H9 (cell line): ENCODE measurements at regions not wholly inside any gene's neighbourhood (a gene's known extent, or its start where the extent isn't known, plus 50 kb on each side); places are given as distances from the start of the nearest gene placed in this dataset.

Experiments
- DNase-seq: peaks from one replicate; pipeline ENCODE4 v3.0.0-alpha.2; 2017
- H2AFZ ChIP-seq: one replicate; pipeline ENCODE4 v1.6.1; 2013; ENCODE audit warnings: mild to moderate bottlenecking, low read length, control low read depth, moderate library complexity
- H2AK5ac ChIP-seq: 2 replicates; pipeline ENCODE4 v1.6.1; 2013; ENCODE audit warnings: low read length, control low read depth, mixed read lengths; ENCODE audit not compliant: insufficient read length
- H2BK120ac ChIP-seq: one replicate; pipeline ENCODE4 v1.6.1; 2013; ENCODE audit warnings: low read depth, mild to moderate bottlenecking, low read length, control low read depth, inconsistent platforms; ENCODE audit not compliant: poor library complexity, severe bottlenecking
- H2BK12ac ChIP-seq: 2 replicates; pipeline ENCODE4 v1.6.1; 2013; ENCODE audit warnings: low read length, control low read depth, mixed read lengths, low read depth; ENCODE audit not compliant: insufficient read length
- H2BK15ac ChIP-seq: 2 replicates; pipeline ENCODE4 v1.6.1; 2013; ENCODE audit warnings: low read depth, low read length, control low read depth
- H2BK20ac ChIP-seq: one replicate; pipeline ENCODE4 v1.6.1; 2013; ENCODE audit warnings: low read depth, mild to moderate bottlenecking, low read length, control low read depth, inconsistent platforms; ENCODE audit not compliant: poor library complexity, severe bottlenecking
- H2BK5ac ChIP-seq: 2 replicates; pipeline ENCODE4 v1.6.1; 2013; ENCODE audit warnings: low read length, control low read depth, mixed read lengths; ENCODE audit not compliant: insufficient read length
- H3K14ac ChIP-seq: 2 replicates; pipeline ENCODE4 v1.6.1; 2013; ENCODE audit warnings: low read length, control low read depth; ENCODE audit not compliant: insufficient read depth
- H3K18ac ChIP-seq: 2 replicates; pipeline ENCODE4 v1.6.1; 2013; ENCODE audit warnings: low read depth, mild to moderate bottlenecking, mixed read lengths, low read length, control low read depth; ENCODE audit not compliant: insufficient read length
- H3K23ac ChIP-seq: 2 replicates; pipeline ENCODE4 v1.6.1; 2013; ENCODE audit warnings: low read length, control low read depth, mixed read lengths, low read depth; ENCODE audit not compliant: insufficient read length
- H3K23me2 ChIP-seq: 2 replicates; pipeline ENCODE4 v1.6.1; 2013; ENCODE audit warnings: low read depth, mild to moderate bottlenecking, mixed read lengths, low read length, control low read depth; ENCODE audit not compliant: insufficient read length, poor library complexity, severe bottlenecking
- H3K27ac ChIP-seq: 2 replicates; pipeline ENCODE4 v1.5.1; 2013; ENCODE audit warnings: low read length, control low read depth, mixed read lengths, low read depth; ENCODE audit not compliant: insufficient read length
- H3K27me3 ChIP-seq: 2 replicates; pipeline ENCODE4 v1.6.1; 2013; ENCODE audit warnings: low read length, control low read depth, inconsistent platforms; ENCODE audit not compliant: insufficient read depth
- H3K4ac ChIP-seq: 2 replicates; pipeline ENCODE4 v1.6.1; 2013; ENCODE audit warnings: low read depth, mild to moderate bottlenecking, control low read depth, inconsistent platforms, low read length, moderate library complexity
- H3K4me1 ChIP-seq: 2 replicates; pipeline ENCODE4 v1.6.1; 2013; ENCODE audit warnings: low read length, control low read depth, inconsistent platforms; ENCODE audit not compliant: insufficient read depth
- H3K4me2 ChIP-seq: 2 replicates; pipeline ENCODE4 v1.6.1; 2013; ENCODE audit warnings: low read length, control low read depth, mixed read lengths; ENCODE audit not compliant: insufficient read length, insufficient read depth
- H3K56ac ChIP-seq: 2 replicates; pipeline ENCODE4 v1.6.1; 2013; ENCODE audit warnings: low read depth, mild to moderate bottlenecking, mixed read lengths, low read length, control low read depth; ENCODE audit not compliant: insufficient read length
- H3K79me1 ChIP-seq: 2 replicates; pipeline ENCODE4 v1.6.1; 2013; ENCODE audit warnings: low read depth, mild to moderate bottlenecking, moderate library complexity, low read length, control low read depth, inconsistent platforms; ENCODE audit not compliant: insufficient read depth, poor library complexity, severe bottlenecking
- H3K79me2 ChIP-seq: 2 replicates; pipeline ENCODE4 v1.6.1; 2013; ENCODE audit warnings: low read length, control low read depth, inconsistent platforms; ENCODE audit not compliant: insufficient read depth
- H3K9ac ChIP-seq: 2 replicates; pipeline ENCODE4 v1.6.1; 2013; ENCODE audit warnings: low read length, control low read depth, mixed read lengths; ENCODE audit not compliant: insufficient read length; ENCODE audit errors: extremely low read depth
- H3K9me3 ChIP-seq: one replicate; pipeline ENCODE4 v1.6.1; 2013; ENCODE audit warnings: low read depth, low read length, inconsistent platforms; ENCODE audit not compliant: control insufficient read depth
- H3T11ph ChIP-seq: one replicate; pipeline ENCODE4 v1.6.1; 2013; ENCODE audit warnings: mild to moderate bottlenecking, low read length, control low read depth, inconsistent platforms
- H4K20me1 ChIP-seq: one replicate; pipeline ENCODE4 v1.6.1; 2013; ENCODE audit not compliant: control insufficient read depth, insufficient read length, insufficient read depth
- H4K5ac ChIP-seq: 2 replicates; pipeline ENCODE4 v1.6.1; 2013; ENCODE audit warnings: low read depth, mild to moderate bottlenecking, mixed read lengths, low read length, control low read depth; ENCODE audit not compliant: insufficient read length
- H4K8ac ChIP-seq: replicated peaks from 2 replicates; pipeline ENCODE4 v1.6.1; 2013; ENCODE audit warnings: low read length, control low read depth, mixed read lengths, low read depth; ENCODE audit not compliant: insufficient read length
- H4K91ac ChIP-seq: 2 replicates; pipeline ENCODE4 v1.6.1; 2013; ENCODE audit warnings: low read depth, mild to moderate bottlenecking, moderate library complexity, mixed read lengths, low read length, control low read depth; ENCODE audit not compliant: insufficient read length
- H3K27ac Mint-ChIP-seq, 3 experiments: 2 replicates in 2 of 3; 3 replicates in 1 of 3; pipeline ENCODE4 v1.8.0; 2020 to 2021; ENCODE audit warnings: mixed read lengths in 3 of 3, mild to moderate bottlenecking in 1 of 3, moderate library complexity in 1 of 3
- H3K27me3 Mint-ChIP-seq: 2 replicates; pipeline ENCODE4 v1.8.0; 2021; ENCODE audit warnings: low read depth, mild to moderate bottlenecking, moderate library complexity, mixed read lengths
- H3K36me3 Mint-ChIP-seq, 3 experiments: 2 replicates in 2 of 3; 3 replicates in 1 of 3; pipeline ENCODE4 v1.8.0; 2020 to 2021; ENCODE audit warnings: low read depth in 3 of 3, mixed read lengths in 3 of 3; ENCODE audit not compliant: insufficient read depth in 1 of 3
- H3K4me1 Mint-ChIP-seq, 2 experiments: 2 replicates each; pipeline ENCODE4 v1.8.0; 2020; ENCODE audit warnings: mixed read lengths in 2 of 2
- H3K4me3 Mint-ChIP-seq, 2 experiments: 2 replicates in 1 of 2; 3 replicates in 1 of 2; pipeline ENCODE4 v1.8.0; 2020 to 2021; ENCODE audit warnings: mild to moderate bottlenecking in 2 of 2, mixed read lengths in 2 of 2, moderate library complexity in 1 of 2
- H3K9me3 Mint-ChIP-seq, 2 experiments: 2 replicates in 1 of 2; 3 replicates in 1 of 2; pipeline ENCODE4 v1.8.0; 2020; ENCODE audit warnings: mild to moderate bottlenecking in 2 of 2, mixed read lengths in 2 of 2, moderate library complexity in 1 of 2
- CTCF ChIP-seq: fragments of 200-600 bp; sonication (generic); conservative IDR thresholded peaks from 3 replicates; pipeline ENCODE4 v1.8.0; 2021; ENCODE audit warnings: antibody characterized with exemption, mild to moderate bottlenecking
- WGBS: extraction: QIAGEN DNeasy Blood & Tissue Kit; methylation state at CpG from one replicate; pipeline ENCODE4 v1.1.7; 2013; ENCODE audit warnings: missing lambda C conversion rate, low lambda C conversion rate, mixed read lengths; ENCODE audit not compliant: insufficient read length; ENCODE audit errors: extremely low coverage; 5-methylcytosine and 5-hydroxymethylcytosine counted together

- no peak for DNase-seq
- H3K9me3 ChIP-seq, result no peaks in the 10 kb centered on the region
- no CpG with 5 or more reads among the region's 14 CpGs for WGBS
Measured at GRCh38 chr4:179076865-179077264, 1634.6 kb upstream of the AGA start.

More at GRCh38 chr4:179076865-179077264, 1634.6 kb upstream of the AGA start:
- H3K9me3 Mint-ChIP-seq, result no peaks in the 10 kb centered on the region
- H3K36me3 Mint-ChIP-seq, result no peaks in the 10 kb centered on the region
- Histone ChIP-seq H2AFZ (no peak overlapping the region), H3K14ac (no peak overlapping the region), H3T11ph (no peak overlapping the region), H3K56ac (no peak overlapping the region), H4K5ac (no peak overlapping the region), H3K23ac (no peak overlapping the region), H3K4ac (no peak overlapping the region), H2BK5ac (no peak overlapping the region), H3K18ac (no peak overlapping the region), H4K20me1 (no peaks in the 10 kb centered on the region), H3K23me2 (no peaks in the 10 kb centered on the region), H2BK12ac (no peak overlapping the region), H3K79me2 (no peaks in the 10 kb centered on the region), H3K4me1 (no peaks in the 10 kb centered on the region), H2BK15ac (no peak overlapping the region), H4K8ac (no peak overlapping the region), H2BK20ac (no peak overlapping the region), H3K27ac (no peak overlapping the region), H3K4me2 (no peak overlapping the region), H3K9ac (no peak overlapping the region), H3K27me3 (no peaks in the 10 kb centered on the region), H2AK5ac (no peak overlapping the region), H2BK120ac (no peak overlapping the region), H4K91ac (no peak overlapping the region), H3K79me1 (no peaks in the 10 kb centered on the region)
- no peak overlapping the region for H3K4me3 Mint-ChIP-seq
- H3K27ac Mint-ChIP-seq, result peak overlapping the region in 1 of 3 experiments; percentile 85; a peak in 1 of 7 replicates
- H3K4me1 Mint-ChIP-seq, result peaks cover 0 to 2% of the 10 kb centered on the region in 2 experiments; a peak in 1 of 4 replicates
- no peak for TF ChIP-seq CTCF
- H3K27me3 Mint-ChIP-seq, result no peaks in the 10 kb centered on the region
